Cardiac muscle cell (in vitro differentiated cells and primary cell): ENCODE measurements at regions not wholly inside any gene's neighbourhood (a gene's known extent, or its start where the extent isn't known, plus 50 kb on each side); places are given as distances from the start of the nearest gene placed in this dataset.
"Not testable (repeated sequence)": the region's sequence is repeated elsewhere in the genome, so short reads cannot be mapped to it uniquely, and the experiment has no call there.

Experiments
- DNase-seq, 2 donors: peaks; one replicate each; pipeline versions ENCODE4 v3.0.0 to v3.0.0-alpha.2; 2010 to 2017; ENCODE audit warnings: low read depth in 1 of 2, low spot score in 1 of 2
- H3K27ac ChIP-seq: fragments of 200-600 bp; sonication (generic); 2 replicates; pipeline ENCODE4 v1.5.1; 2016
- H3K27me3 ChIP-seq: fragments of 200-600 bp; sonication (generic); 2 replicates; pipeline ENCODE4 v1.6.0; 2016; ENCODE audit warnings: control low read depth
- H3K36me3 ChIP-seq: fragments of 200-600 bp; sonication (generic); 2 replicates; pipeline ENCODE4 v1.5.1; 2016; ENCODE audit warnings: control low read depth
- H3K4me1 ChIP-seq: fragments of 200-600 bp; sonication (generic); 2 replicates; pipeline ENCODE4 v1.8.1; 2017; ENCODE audit warnings: low read depth, mild to moderate bottlenecking, mixed run types
- H3K4me3 ChIP-seq: fragments of 200-600 bp; sonication (generic); 2 replicates; pipeline ENCODE4 v1.5.1; 2016; ENCODE audit warnings: mild to moderate bottlenecking
- H3K9me3 ChIP-seq: fragments of 200-600 bp; sonication (generic); 2 replicates; pipeline ENCODE4 v1.5.1; 2017; ENCODE audit warnings: low read depth, mild to moderate bottlenecking, control low read depth
- TF ChIP-seq, protein P1 (sequence below): IDR thresholded peaks from 2 replicates; pipeline ENCODE4 v1.5.1; 2012; ENCODE audit warnings: low read depth, mild to moderate bottlenecking, low read length

DNA sequence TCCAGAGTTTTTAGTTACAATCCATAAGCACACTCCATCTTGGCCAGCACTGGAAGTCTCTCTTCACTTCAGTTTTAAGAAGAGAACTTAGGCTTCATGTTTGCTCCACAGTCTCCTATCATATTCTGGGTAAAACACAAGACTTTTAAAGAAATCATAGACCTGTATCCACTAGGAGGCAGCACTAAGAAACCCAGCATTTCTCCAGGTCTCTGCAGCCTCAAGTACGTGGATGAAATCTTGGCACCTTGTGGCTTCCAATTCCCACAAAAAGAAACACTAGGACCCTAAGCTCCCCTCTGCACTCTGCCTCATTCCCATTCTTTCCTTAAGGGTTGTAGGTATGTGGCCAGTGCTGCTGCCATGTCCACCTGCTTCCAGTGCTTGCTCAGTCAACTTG lies 367.3 kb upstream of the CASK start:
- Histone ChIP-seq H3K27me3 (no peaks in the 10 kb centered on the region), H3K27ac (no peak overlapping the region), H3K4me3 (no peak overlapping the region), H3K9me3 (no peaks in the 10 kb centered on the region), H3K36me3 (no peaks in the 10 kb centered on the region), H3K4me1 (no peaks in the 10 kb centered on the region)
- TF ChIP-seq, protein P1, sequence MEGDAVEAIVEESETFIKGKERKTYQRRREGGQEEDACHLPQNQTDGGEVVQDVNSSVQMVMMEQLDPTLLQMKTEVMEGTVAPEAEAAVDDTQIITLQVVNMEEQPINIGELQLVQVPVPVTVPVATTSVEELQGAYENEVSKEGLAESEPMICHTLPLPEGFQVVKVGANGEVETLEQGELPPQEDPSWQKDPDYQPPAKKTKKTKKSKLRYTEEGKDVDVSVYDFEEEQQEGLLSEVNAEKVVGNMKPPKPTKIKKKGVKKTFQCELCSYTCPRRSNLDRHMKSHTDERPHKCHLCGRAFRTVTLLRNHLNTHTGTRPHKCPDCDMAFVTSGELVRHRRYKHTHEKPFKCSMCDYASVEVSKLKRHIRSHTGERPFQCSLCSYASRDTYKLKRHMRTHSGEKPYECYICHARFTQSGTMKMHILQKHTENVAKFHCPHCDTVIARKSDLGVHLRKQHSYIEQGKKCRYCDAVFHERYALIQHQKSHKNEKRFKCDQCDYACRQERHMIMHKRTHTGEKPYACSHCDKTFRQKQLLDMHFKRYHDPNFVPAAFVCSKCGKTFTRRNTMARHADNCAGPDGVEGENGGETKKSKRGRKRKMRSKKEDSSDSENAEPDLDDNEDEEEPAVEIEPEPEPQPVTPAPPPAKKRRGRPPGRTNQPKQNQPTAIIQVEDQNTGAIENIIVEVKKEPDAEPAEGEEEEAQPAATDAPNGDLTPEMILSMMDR: no peak
- peak in 1 of 2 donors; percentile 17 for DNase-seq

DNA sequence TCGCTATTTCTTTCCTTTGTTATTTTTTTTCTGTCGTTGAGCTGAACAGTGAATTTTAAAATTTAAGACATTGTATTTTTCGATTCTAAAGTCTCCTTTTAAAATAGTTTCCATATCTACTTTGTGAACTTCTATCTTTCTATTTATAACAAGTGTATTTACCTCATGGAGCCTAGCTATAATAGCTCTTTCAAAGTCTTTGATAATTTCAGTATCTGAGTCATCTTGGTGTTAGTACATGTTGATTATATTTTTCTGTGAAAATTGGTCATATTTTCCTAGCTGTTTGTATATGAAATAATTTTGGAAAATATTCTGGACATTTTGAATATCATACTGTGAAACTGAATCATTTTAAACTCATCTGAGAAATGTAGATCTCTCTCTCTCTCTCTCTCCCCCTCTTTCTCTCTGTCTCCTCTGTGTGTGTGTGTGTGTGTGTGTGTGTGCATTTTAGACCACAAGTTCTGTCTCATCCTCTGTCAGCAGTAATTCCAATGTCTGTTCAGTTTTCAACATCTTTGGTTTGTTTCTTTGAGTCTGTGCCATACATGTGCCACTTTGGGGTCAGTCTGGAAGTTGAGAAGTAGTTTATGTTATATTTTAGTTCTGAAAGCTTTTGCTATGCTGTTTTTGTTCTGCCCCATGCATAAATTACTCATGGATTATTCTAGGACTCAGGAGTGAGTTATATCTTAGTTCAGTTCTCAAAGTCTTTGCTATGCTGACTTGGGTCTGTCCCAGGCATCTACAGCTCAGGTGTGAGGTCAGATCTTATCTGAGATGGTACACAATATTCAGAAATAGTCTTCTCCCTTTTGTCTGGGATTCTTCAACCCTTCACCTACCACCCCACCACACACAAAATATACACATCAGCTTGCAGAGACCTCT lies 366.4 kb upstream of the CASK start:
- H3K36me3 ChIP-seq: no peaks in the 10 kb centered on the region
- H3K27ac ChIP-seq: no peak overlapping the region
- TF ChIP-seq, protein P1: no peak
- H3K9me3 ChIP-seq: no peaks in the 10 kb centered on the region
- no peak for DNase-seq
- H3K27me3 ChIP-seq: no peaks in the 10 kb centered on the region
- no peaks in the 10 kb centered on the region for H3K4me1 ChIP-seq
- no peak overlapping the region for H3K4me3 ChIP-seq

DNA sequence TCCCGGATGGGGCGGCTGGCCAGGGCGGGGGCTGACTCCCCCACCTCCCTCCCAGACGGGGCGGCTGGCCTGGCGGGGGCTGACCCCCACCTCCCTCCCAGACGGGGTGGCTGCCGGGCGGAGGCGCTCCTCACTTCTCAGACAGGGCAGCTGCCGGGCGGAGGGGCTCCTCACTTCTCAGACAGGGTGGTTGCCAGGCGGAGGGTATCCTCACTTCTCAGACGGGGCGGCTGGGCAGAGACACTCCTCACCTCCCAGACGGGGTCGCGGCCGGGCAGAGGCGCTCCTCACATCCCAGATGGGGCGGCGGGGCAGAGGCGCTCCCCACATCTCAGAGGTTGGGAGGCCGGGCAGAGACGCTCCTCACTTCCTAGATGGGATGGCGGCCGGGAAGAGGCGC lies 362.3 kb upstream of the CASK start:
- H3K27me3 ChIP-seq, H3K27ac ChIP-seq, H3K9me3 ChIP-seq, H3K36me3 ChIP-seq, H3K4me3 ChIP-seq, DNase-seq, H3K4me1 ChIP-seq: not testable (repeated sequence)

DNA sequence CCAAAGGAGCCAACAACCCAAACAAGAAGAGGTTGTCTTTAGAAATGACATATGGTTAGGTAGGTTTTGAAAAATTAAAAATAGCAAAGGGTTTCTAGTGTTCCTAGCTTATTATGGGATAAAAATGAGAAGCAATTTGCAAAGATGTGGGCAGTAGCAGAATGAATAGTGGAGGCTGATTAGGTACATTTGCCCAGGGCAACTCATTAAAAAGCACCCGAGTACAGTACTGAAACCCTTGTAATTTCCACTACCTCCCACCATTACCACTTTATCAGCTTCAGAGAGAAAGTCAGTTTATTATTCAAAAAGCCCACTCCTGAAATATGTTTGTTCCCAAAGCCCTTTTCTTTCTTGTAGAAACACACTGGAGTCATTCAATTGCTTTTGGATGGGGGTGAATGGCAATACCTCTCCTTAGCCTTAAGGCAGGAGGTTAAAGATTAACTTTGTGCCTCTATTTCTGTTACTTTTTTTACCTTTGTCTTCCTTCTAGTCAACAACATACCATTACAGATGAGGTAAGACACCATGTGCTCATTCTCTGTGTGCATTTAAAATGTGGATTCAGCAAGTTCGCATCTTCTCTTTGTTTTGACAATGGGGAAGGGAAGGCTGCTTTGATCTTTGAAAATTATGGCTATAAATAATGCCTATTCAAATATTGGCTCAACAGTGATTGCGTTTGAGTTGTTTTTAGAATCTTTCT lies 353.8 kb upstream of the CASK start:
- Histone ChIP-seq H3K4me1 (no peaks in the 10 kb centered on the region), H3K4me3 (no peak overlapping the region), H3K27me3 (no peaks in the 10 kb centered on the region), H3K9me3 (no peaks in the 10 kb centered on the region), H3K36me3 (no peaks in the 10 kb centered on the region), H3K27ac (no peak overlapping the region)
- DNase-seq: no peak
- TF ChIP-seq, protein P1: no peak

DNA sequence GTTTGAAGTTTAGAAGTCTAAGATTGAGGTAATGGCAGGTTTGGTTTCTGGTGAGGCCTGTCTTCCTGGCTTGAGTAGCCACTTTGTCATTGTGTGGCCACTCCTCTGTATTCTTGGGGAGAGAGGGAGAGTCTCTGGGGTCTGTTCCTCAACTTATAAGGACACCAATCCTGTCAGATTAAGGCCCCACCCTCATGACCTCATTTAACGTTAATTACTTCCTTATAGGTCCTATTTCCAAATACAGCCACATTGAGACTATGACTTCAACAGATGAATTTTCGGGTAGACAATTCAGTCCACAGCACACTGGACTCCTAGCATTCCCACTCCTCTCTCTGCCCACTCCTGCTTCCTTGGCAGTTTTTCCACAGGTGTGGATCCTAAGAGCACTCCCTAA lies 350.8 kb upstream of the CASK start:
- H3K4me3 ChIP-seq: no peak overlapping the region
- H3K27ac ChIP-seq: no peak overlapping the region
- no peaks in the 10 kb centered on the region for H3K27me3 ChIP-seq
- DNase-seq: no peak
- H3K4me1 ChIP-seq: no peaks in the 10 kb centered on the region
- TF ChIP-seq, protein P1: no peak
- no peaks in the 10 kb centered on the region for H3K36me3 ChIP-seq
- H3K9me3 ChIP-seq: no peaks in the 10 kb centered on the region

DNA sequence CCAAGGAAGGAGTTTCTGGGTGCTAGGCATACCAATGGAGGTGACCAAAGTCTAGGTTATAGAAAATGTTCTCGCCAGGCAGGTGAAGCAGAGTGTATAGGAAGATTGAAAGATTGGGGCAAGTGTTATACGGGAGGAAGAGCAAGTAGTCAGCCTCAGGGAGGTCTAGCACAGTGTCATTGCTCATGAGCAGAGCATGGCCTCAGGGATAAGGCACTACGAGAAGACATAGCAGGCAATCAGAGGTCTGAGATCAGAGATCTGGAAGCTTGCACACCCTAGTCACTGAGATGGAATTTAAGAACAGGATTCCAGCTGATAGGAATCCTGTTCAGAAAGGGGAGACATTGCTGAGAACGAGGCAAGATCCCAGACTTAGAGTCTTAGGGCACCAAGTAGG lies 350.0 kb upstream of the CASK start:
- TF ChIP-seq, protein P1: no peak
- Histone ChIP-seq H3K4me3 (no peak overlapping the region), H3K27me3 (no peaks in the 10 kb centered on the region), H3K4me1 (no peaks in the 10 kb centered on the region), H3K27ac (no peak overlapping the region), H3K36me3 (no peaks in the 10 kb centered on the region), H3K9me3 (no peaks in the 10 kb centered on the region)
- no peak for DNase-seq
